Endodermal cell (in vitro differentiated cells): ENCODE measurements at regions not wholly inside any gene's neighbourhood (a gene's known extent, or its start where the extent isn't known, plus 50 kb on each side); places are given as distances from the start of the nearest gene placed in this dataset.
A peak's percentile ranks its signal among the peaks of the same experiment; 100 is the strongest.

ENCODE experiments used
- DNase-seq: peaks from one replicate; pipeline ENCODE4 v3.0.0-alpha.2; 2017
- H3K27ac ChIP-seq: 2 replicates; pipeline ENCODE4 v1.5.1; 2013; ENCODE audit warnings: mild to moderate bottlenecking, low read depth, low read length, moderate library complexity
- H3K27me3 ChIP-seq: 2 replicates; pipeline ENCODE4 v1.6.1; 2013; ENCODE audit warnings: mild to moderate bottlenecking, low read length, moderate library complexity; ENCODE audit not compliant: insufficient read depth, control insufficient read depth, poor library complexity, severe bottlenecking
- H3K36me3 ChIP-seq: 2 replicates; pipeline ENCODE4 v1.7.0; 2013; ENCODE audit warnings: mild to moderate bottlenecking, low read length, moderate library complexity; ENCODE audit not compliant: control insufficient read depth, insufficient read depth
- H3K4me1 ChIP-seq: one replicate; pipeline ENCODE4 v1.7.0; 2013; ENCODE audit warnings: low read length; ENCODE audit not compliant: control insufficient read depth, insufficient read depth
- H3K4me3 ChIP-seq: 2 replicates; pipeline ENCODE4 v1.5.1; 2013; ENCODE audit warnings: mild to moderate bottlenecking, low read length, moderate library complexity
- H3K9ac ChIP-seq: 2 replicates; pipeline ENCODE4 v1.6.1; 2013; ENCODE audit warnings: mild to moderate bottlenecking, low read length, moderate library complexity; ENCODE audit not compliant: poor library complexity, severe bottlenecking; ENCODE audit errors: extremely low read depth
- H3K9me3 ChIP-seq: 2 replicates; pipeline ENCODE4 v1.6.1; 2013; ENCODE audit warnings: mild to moderate bottlenecking, low read length, moderate library complexity; ENCODE audit not compliant: control insufficient read depth
- H3K27ac Mint-ChIP-seq: 2 replicates; pipeline ENCODE4 v1.8.0; 2020; ENCODE audit warnings: mixed read lengths
- H3K27me3 Mint-ChIP-seq: 2 replicates; pipeline ENCODE4 v1.8.0; 2021; ENCODE audit warnings: mild to moderate bottlenecking, mixed read lengths; ENCODE audit not compliant: insufficient read depth
- H3K36me3 Mint-ChIP-seq: 2 replicates; pipeline ENCODE4 v1.8.0; 2020; ENCODE audit warnings: low read depth, mixed read lengths
- H3K4me1 Mint-ChIP-seq: 2 replicates; pipeline ENCODE4 v1.8.0; 2020; ENCODE audit warnings: mixed read lengths
- H3K4me3 Mint-ChIP-seq: 2 replicates; pipeline ENCODE4 v1.8.0; 2020; ENCODE audit warnings: mild to moderate bottlenecking, moderate library complexity, mixed read lengths
- H3K9me3 Mint-ChIP-seq: 2 replicates; pipeline ENCODE4 v1.8.0; 2020; ENCODE audit warnings: mild to moderate bottlenecking, mixed read lengths
- WGBS, 2 experiments: methylation state at CpG; one replicate each; pipeline versions ENCODE4 v1.1.5 to v1.1.7; 2013; ENCODE audit warnings: missing lambda C conversion rate in 2 of 2, mixed read lengths in 1 of 2; ENCODE audit not compliant: insufficient coverage in 1 of 2, insufficient read length in 1 of 2; 5-methylcytosine and 5-hydroxymethylcytosine counted together
- TF ChIP-seq, protein P1 (sequence below): fragments of 200-600 bp; sonication (generic); conservative IDR thresholded peaks from 2 replicates; pipeline ENCODE4 v1.5.0; 2021; ENCODE audit warnings: antibody characterized with exemption, mild to moderate bottlenecking

DNA sequence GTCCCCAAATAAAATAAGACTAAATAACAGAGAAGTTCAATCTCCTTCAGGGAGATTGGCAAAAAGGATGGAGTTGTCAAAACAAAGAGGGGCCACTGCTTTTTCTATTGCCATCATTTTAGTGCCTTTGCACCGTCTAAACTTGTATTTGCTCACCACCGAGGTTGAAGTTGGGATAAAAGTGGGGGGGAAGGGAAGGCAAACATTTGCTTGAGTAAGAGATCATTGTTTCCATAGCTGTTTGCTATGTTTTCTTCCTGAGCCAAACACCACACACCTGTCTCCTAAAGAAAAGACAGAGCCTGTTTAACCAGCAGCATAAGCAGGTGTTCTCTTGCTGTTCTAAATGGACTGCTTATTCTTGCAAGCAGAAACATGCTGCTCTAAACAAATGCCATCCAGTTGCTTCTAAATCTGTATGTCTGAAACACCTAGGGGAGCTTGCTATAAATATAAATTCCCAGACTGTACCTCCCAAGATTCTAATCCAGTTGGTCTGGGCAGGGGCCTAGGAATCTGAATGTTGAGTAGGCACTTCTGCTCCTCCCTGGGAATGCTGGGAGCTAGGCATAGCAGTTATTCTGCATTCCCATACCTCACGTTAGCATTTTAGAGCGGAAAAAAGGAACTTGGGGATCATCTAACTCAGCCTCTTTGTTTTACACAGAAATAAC lies 179.4 kb upstream of the ARL4C start:
- peaks cover 19% of the 10 kb centered on the region for H3K4me1 ChIP-seq
- peaks cover 9% of the 10 kb centered on the region for H3K9me3 Mint-ChIP-seq
- TF ChIP-seq, protein P1, sequence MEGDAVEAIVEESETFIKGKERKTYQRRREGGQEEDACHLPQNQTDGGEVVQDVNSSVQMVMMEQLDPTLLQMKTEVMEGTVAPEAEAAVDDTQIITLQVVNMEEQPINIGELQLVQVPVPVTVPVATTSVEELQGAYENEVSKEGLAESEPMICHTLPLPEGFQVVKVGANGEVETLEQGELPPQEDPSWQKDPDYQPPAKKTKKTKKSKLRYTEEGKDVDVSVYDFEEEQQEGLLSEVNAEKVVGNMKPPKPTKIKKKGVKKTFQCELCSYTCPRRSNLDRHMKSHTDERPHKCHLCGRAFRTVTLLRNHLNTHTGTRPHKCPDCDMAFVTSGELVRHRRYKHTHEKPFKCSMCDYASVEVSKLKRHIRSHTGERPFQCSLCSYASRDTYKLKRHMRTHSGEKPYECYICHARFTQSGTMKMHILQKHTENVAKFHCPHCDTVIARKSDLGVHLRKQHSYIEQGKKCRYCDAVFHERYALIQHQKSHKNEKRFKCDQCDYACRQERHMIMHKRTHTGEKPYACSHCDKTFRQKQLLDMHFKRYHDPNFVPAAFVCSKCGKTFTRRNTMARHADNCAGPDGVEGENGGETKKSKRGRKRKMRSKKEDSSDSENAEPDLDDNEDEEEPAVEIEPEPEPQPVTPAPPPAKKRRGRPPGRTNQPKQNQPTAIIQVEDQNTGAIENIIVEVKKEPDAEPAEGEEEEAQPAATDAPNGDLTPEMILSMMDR: no peak
- H3K36me3 ChIP-seq: no peaks in the 10 kb centered on the region
- H3K27me3 Mint-ChIP-seq: peaks cover 2% of the 10 kb centered on the region
- H3K36me3 Mint-ChIP-seq: no peaks in the 10 kb centered on the region
- peaks cover 37% of the 10 kb centered on the region for H3K4me1 Mint-ChIP-seq
- peak overlapping the region; percentile 53 for H3K4me3 ChIP-seq
- WGBS, 2 experiments: 71 to 80% methylated on average over 3 to 4 of the region's 4 CpGs
- no peaks in the 10 kb centered on the region for H3K27me3 ChIP-seq
- H3K9me3 ChIP-seq: peaks cover 19% of the 10 kb centered on the region
- H3K27ac ChIP-seq: peak overlapping the region; percentile 83
- DNase-seq: peak; percentile 34
- H3K27ac Mint-ChIP-seq: no peak overlapping the region
- H3K9ac ChIP-seq: no peak overlapping the region
- no peak overlapping the region for H3K4me3 Mint-ChIP-seq

DNA sequence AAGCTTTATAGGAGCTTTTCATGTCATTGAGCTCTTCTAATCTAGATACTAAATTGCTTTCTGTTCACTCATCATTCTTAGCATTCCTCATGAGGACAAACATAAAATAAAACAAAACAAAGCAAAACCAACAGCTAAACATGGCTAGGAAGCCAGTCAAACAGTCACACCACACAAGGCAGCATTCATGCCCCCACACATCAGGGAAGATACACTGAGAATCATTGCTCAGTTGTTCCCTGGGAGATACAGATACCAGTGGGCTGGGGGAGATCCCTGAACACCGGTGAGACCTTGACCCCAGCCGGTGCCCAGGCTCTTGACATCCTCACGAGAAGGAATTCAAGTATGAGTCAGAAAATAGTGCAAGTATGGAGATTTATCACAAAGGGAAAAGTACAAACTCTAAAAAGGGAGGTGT lies 177.9 kb upstream of the ARL4C start:
- Mint-ChIP-seq H3K27me3 (peaks cover 2% of the 10 kb centered on the region), H3K4me3 (no peak overlapping the region), H3K27ac (no peak overlapping the region), H3K36me3 (no peaks in the 10 kb centered on the region), H3K4me1 (peaks cover 45% of the 10 kb centered on the region), H3K9me3 (peaks cover 9% of the 10 kb centered on the region)
- Histone ChIP-seq H3K4me1 (peaks cover 25% of the 10 kb centered on the region), H3K9me3 (peaks cover 19% of the 10 kb centered on the region), H3K27me3 (no peaks in the 10 kb centered on the region), H3K9ac (no peak overlapping the region), H3K4me3 (no peak overlapping the region), H3K27ac (no peak overlapping the region), H3K36me3 (no peaks in the 10 kb centered on the region)
- TF ChIP-seq, protein P1: no peak
- DNase-seq: peak; percentile 15
- 40 to 87% methylated on average over 1 to 3 of the region's 3 CpGs for WGBS, 2 experiments

DNA sequence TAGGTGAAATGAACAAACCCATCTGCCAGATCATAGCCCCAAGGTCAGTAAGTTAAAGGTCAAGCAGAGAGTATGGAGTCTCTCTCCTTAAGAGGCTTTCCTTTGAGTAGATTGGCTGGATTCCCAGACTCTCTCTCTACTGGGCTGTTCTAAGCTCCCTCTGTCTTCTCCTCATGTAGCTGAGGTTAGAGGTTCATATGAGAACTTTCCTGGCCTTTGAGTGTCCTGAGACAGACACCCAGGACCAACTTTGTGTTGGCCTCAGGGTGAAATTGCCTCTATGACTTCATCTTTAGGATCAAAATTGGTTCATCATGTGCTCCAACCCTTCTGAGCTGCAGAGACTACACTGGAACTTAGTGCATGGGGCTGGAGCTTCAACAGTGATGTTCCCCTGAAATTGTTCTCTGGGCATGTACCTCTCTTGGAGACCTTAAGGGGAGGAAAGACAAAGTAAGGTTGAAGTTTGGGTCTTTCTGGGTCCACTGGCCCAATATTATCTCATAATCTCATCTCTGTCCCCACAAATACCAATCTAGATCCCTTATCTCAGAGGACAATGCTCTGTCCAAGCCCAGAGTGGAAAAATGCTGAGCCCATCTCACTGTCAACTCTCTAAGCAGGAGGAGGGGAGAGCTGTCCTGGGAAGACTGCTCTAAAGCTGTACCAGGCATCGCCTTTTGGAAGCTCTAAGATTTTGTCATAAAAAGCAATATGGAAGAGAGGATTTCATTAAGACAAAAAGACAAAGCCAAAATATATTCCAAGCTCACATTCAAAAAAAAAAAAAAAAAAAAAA lies 177.3 kb upstream of the ARL4C start:
- H3K9me3 ChIP-seq: peaks cover 17% of the 10 kb centered on the region
- peak; percentile 14 for DNase-seq
- Mint-ChIP-seq H3K36me3 (no peaks in the 10 kb centered on the region), H3K27me3 (peaks cover 2% of the 10 kb centered on the region), H3K27ac (no peak overlapping the region), H3K4me1 (peaks cover 45% of the 10 kb centered on the region), H3K4me3 (no peak overlapping the region), H3K9me3 (peaks cover 9% of the 10 kb centered on the region)
- 100% methylated on average over 1 of the region's 1 CpG; no CpG with 5 or more reads in 1 of the 2 experiments for WGBS, 2 experiments
- H3K27ac ChIP-seq: no peak overlapping the region
- H3K4me1 ChIP-seq: peaks cover 25% of the 10 kb centered on the region
- H3K4me3 ChIP-seq: no peak overlapping the region
- no peaks in the 10 kb centered on the region for H3K27me3 ChIP-seq
- H3K36me3 ChIP-seq: no peaks in the 10 kb centered on the region
- TF ChIP-seq, protein P1: no peak
- H3K9ac ChIP-seq: no peak overlapping the region
